ENCODE measurements at regions not wholly inside any gene's neighbourhood (a gene's known extent, or its start where the extent isn't known, plus 50 kb on each side); places are given as distances from the start of the nearest gene placed in this dataset.

GRCh38 chr10:8946451-8946850, 892.0 kb downstream of the GATA3 start:
- DNase-seq, result no peak

- DNase-seq, result no peak
These were observed 896.5 kb downstream of the GATA3 start for GRCh38 chr10:8950978-8951377.

GRCh38 chr10:8951440-8952089, 897.1 kb downstream of the GATA3 start:
- no peak for DNase-seq

- DNase-seq, result no peak
These were observed 901.9 kb downstream of the GATA3 start for GRCh38 chr10:8956400-8956799.

- no peak for DNase-seq
These were observed 907.8 kb downstream of the GATA3 start for GRCh38 chr10:8962249-8962648.

GRCh38 chr10:8967061-8967460, 912.6 kb downstream of the GATA3 start:
- DNase-seq, result no peak

- DNase-seq, result no peak
These were observed 915.4 kb downstream of the GATA3 start for GRCh38 chr10:8969853-8970252.

- no peak for DNase-seq
These were observed 921.0 kb downstream of the GATA3 start for GRCh38 chr10:8975535-8975934.

- DNase-seq, result no peak
These were observed 923.6 kb downstream of the GATA3 start for GRCh38 chr10:8978100-8978499.

GRCh38 chr10:8979976-8980375, 925.5 kb downstream of the GATA3 start:
- no peak for DNase-seq

- DNase-seq, result no peak
These were observed 926.8 kb downstream of the GATA3 start for GRCh38 chr10:8981277-8981676.

- DNase-seq, result no peak
These were observed 931.2 kb downstream of the GATA3 start for GRCh38 chr10:8985651-8986050.

GRCh38 chr10:8986975-8987374, 932.5 kb downstream of the GATA3 start:
- DNase-seq, result no peak

GRCh38 chr10:8987712-8988111, 933.2 kb downstream of the GATA3 start:
- DNase-seq, result no peak

GRCh38 chr10:8990280-8990987, 935.9 kb downstream of the GATA3 start:
- DNase-seq, result no peak

GRCh38 chr10:8992009-8992408, 937.5 kb downstream of the GATA3 start:
- DNase-seq, result no peak

GRCh38 chr10:8993864-8994263, 939.4 kb downstream of the GATA3 start:
- DNase-seq, result no peak

- DNase-seq, result no peak
These were observed 944.3 kb downstream of the GATA3 start for GRCh38 chr10:8998751-8999150.

GRCh38 chr10:9003122-9003521, 948.6 kb downstream of the GATA3 start:
- no peak for DNase-seq

- peak; percentile 40 for DNase-seq
These were observed 950.2 kb downstream of the GATA3 start for GRCh38 chr10:9004736-9005135.

- no peak for DNase-seq
These were observed 955.0 kb downstream of the GATA3 start for GRCh38 chr10:9009505-9009904.

- DNase-seq, result peak; percentile 74
These were observed 955.6 kb downstream of the GATA3 start for GRCh38 chr10:9010093-9010492.

- no peak for DNase-seq
These were observed 956.6 kb downstream of the GATA3 start for GRCh38 chr10:9010931-9011670.

GRCh38 chr10:9012312-9012711, 957.8 kb downstream of the GATA3 start:
- DNase-seq, result no peak

Measured in CD4-positive, alpha-beta T cell treated with Interleukin-12 subunit alpha and Interleukin-12 subunit beta, for 1 hour (primary cell).